Thyroid gland (tissue), 4 donors: ENCODE measurements at regions not wholly inside any gene's neighbourhood (a gene's known extent, or its start where the extent isn't known, plus 50 kb on each side); places are given as distances from the start of the nearest gene placed in this dataset.

ENCODE experiments used
- POLR2A ChIP-seq, 2 donors: fragments of 450-650 bp; IDR thresholded peaks; one replicate each; pipeline ENCODE4 v1.6.1; 2017; ENCODE audit warnings: antibody characterized with exemption in 2 of 2, mild to moderate bottlenecking in 2 of 2, moderate library complexity in 1 of 2
- TF ChIP-seq, protein P1 (sequence below), 6 experiments: fragments of 200-600 bp in 3 of 6; fragments of 450-650 bp in 3 of 6; sonication (generic) in 3 of 6; IDR thresholded peaks; one replicate each; pipeline ENCODE4 v1.5.1; 2016 to 2019; ENCODE audit warnings: antibody characterized with exemption in 6 of 6, mild to moderate bottlenecking in 2 of 6, inconsistent platforms in 1 of 6, moderate library complexity in 1 of 6

DNA sequence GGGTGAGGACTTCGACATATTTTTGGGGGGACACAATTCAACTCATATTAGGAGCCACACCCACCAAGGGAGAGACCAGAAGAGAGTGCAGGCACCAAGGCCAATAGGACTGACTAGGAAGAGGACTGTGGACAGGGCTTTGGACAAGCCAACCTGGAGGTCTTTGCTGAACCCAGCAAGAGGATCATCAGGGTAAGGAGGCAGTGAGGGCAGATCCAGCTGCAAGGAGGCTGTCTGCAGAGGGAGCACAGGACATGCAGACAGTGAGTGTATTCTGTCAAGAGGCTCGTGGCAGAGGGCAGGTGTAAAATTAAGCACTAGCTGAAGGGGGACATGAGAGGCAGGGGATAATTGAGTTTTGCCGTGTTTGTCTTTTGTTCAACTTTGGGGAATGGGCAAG is 83.4 kb upstream of the MGMT start:
- TF ChIP-seq, protein P1, sequence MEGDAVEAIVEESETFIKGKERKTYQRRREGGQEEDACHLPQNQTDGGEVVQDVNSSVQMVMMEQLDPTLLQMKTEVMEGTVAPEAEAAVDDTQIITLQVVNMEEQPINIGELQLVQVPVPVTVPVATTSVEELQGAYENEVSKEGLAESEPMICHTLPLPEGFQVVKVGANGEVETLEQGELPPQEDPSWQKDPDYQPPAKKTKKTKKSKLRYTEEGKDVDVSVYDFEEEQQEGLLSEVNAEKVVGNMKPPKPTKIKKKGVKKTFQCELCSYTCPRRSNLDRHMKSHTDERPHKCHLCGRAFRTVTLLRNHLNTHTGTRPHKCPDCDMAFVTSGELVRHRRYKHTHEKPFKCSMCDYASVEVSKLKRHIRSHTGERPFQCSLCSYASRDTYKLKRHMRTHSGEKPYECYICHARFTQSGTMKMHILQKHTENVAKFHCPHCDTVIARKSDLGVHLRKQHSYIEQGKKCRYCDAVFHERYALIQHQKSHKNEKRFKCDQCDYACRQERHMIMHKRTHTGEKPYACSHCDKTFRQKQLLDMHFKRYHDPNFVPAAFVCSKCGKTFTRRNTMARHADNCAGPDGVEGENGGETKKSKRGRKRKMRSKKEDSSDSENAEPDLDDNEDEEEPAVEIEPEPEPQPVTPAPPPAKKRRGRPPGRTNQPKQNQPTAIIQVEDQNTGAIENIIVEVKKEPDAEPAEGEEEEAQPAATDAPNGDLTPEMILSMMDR (IDR thresholded peaks at IDR 0.05): no peak
- no peak for TF ChIP-seq POLR2A (IDR thresholded peaks at IDR 0.05)
